ENCODE measurements at regions not wholly inside any gene's neighbourhood (a gene's known extent, or its start where the extent isn't known, plus 50 kb on each side); places are given as distances from the start of the nearest gene placed in this dataset.

DNA sequence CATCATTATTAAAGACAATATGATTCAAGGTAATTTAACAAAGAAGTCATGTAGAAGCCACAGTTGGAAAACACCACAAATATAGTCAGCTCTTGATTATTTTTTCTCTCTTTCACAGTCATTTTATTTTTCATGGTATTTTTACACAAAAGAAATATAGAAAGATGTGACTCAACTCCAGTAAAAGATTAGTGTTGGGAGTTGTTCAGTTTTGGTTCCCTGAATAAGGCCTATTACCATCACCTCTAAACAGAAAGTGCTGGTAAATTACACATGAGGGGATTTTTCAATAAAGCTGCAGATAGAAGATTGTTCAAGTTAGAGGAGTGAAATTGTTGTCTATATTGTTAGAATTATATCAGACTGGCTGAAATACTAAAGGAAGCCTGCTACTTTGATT is 107.0 kb downstream of the DDIT4L start:
- DNase-seq, result no peak

DNA sequence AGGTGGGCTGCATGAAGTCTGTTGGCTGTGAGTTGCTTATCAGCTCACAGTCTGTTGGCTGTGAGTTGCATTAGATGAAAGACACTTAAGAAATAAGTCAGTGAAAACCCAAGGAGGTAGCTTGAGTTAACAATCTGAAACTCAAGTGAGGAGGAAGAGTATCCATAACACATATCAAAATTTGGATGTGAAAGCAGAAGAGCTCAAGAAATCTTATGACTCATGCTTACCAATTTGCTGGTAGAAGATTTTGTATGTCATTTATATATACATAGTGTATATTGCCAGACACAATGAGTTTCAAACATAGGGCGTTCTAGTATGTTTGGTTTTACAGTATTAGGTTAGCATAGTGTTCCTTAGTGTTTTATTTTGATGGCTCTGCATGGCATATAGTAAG is 107.4 kb downstream of the DDIT4L start:
- DNase-seq, result no peak

DNA sequence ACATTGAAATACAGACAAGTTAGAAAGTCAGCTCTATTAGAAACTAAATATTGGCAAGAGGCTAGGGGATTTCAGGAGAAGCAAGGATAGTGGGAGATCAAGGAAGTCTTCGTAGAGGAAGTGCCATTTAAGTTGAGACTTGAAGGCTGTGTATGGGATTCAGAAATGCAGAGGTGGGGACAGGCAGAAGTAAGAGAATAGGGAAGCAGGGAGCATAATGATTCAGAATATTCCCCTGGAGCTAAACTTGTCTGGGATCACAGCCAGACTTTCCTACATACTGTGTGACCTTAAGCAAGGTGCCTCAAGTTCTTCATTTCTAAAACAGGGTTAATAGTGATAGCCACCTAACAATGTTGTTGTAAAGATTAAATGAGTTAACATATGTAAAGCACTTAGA is 108.8 kb downstream of the DDIT4L start:
- no peak for DNase-seq

DNA sequence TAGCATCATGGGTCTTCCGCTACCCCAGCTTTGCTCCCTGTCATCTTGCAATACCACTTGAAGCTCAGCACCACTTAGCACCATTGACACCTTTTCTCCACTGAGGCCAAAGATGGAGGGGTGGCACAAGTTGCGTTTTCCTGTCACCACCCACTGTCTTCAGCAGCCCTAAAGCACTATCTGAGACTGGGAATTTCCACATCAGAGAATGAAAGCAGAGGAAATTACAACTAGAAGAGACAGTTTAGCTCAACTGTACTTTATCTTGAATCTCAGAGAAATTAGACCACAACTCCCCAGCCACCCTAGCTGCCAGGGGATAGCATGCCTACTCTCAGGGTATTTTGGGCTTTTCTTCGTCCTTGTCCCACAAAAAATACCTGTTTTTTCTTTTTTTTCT is 111.0 kb downstream of the DDIT4L start:
- DNase-seq, result no peak

DNA sequence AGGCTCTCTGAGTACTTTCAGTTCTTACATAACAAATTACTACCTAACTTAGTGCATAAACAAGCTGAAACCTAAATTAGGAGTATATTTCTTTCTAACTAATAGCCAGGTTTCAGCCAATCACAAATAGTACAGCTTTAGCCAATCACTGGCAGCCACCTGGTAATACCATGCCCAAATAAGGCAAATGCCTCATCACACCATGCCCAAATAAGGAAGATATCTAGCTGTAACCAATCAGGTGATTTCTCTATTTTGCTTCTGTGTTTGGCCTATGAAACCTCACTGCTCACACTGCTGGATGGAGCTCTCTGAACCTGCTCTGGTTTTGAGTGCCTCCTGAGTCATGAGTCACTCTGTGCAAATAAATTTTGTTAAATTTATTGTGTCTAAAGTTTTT is 113.5 kb downstream of the DDIT4L start:
- DNase-seq, result no peak

DNA sequence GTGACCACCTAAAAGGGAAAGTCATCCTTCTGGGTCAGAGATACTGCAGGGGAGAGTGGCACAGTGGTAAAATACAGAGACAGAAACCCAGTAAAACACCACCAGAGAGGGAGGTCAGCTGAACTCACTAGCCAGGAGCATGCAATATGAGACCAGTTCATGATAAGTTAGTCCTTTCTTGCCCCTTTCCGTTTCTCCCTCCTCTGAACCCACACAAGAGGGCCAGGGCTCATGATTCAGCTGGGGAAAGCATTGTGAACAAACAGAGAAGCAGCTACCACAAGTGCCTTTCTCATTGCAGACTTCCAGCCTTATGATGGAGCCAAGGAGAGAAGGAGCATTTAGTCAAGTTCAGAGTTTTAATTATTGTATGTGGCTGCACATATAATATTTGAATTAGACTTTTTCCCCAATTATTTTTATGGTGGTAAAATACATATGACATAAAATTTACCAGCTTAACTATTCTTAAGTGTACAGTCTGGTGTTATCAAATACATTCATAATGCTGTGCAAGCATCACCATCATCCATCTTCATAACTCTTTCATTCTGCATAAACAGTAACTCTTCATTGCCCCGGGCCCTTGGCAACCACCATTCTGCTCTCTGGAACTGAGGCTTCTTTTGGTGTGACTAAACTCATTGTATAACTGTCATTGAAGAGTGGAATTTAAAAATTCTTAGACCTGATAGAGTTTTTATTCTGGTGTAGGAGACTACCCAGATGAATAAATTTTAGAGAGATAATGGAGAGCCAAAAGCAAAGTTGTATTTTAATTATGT is 114.6 kb downstream of the DDIT4L start:
- no peak for DNase-seq

DNA sequence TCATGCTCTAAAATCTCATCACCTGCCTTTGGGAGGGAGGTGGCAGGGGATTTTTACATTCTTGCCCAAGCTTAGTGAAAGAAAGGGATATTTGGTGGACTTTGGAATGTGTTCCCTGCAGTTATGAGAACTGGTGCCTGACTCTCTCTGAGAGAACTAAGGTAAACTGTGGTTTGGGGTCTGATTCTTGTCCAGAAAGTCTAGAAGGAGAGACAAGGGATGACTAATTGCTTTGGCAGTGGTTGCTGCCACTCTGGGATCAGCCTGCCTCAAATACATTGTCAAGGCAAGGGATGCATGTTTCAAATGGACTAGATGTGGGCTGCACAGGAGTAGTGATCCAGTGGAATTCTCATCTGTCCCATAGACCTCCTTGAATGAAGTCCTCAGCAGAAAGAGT is 115.2 kb downstream of the DDIT4L start:
- DNase-seq, result no peak

DNA sequence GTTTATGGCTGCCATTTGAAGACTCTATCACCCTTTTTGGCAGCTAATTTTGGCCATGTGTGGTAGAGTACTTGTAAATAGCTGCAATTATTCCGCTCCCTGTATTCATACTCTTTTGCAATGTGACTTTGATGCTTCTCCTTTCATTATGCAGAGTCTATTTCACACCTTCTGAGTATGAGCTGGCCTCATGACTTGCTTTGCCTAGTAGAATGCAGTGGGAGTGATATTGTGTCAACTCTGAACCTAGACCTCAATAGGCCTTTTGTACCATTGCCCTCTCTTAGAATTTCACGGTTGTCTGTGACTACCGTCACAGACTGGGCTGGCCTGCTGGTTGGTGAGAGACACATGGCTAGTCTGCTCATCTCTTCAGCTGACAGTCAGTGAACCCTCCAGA is 118.8 kb downstream of the DDIT4L start:
- no peak for DNase-seq

DNA sequence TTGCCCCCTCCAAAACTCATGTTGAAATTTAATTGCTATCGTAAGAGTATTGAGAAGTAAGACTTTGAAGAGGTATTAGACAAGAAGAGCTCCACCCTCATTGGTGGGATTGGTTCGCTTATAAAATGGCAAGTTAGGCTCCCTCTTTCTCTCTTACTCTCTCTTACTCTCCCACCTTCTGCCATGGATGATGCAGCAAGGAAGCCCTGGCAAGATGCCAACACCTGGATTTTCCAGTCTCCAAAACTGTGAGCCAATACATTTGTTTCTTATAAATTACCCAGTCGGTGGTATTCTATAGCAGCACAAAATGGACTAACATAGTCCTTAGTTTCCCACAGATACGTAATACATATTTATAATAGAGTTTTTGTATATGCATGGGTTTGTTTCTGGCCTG is 119.4 kb downstream of the DDIT4L start:
- DNase-seq, result no peak

DNA sequence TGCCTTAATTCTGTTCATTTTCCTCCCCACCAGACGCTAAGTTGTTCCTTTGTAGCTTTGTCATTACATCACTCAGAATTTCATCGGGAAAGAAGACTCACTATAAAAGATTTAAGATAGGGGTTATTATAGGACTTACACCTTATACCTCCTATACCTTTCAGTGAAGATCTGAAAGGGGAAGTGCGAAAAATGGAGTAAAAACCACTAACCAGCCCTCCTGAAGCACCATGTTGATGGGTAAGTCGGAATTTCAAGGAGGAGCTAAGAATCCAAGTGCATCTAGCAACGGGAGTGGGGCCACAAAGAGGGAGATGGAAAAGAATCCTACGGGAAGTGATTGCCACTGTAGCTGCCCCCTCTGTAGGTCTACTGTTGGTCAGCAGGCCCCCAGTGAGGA is 119.1 kb upstream of the H2AZ1 start:
- no peak for DNase-seq

DNA sequence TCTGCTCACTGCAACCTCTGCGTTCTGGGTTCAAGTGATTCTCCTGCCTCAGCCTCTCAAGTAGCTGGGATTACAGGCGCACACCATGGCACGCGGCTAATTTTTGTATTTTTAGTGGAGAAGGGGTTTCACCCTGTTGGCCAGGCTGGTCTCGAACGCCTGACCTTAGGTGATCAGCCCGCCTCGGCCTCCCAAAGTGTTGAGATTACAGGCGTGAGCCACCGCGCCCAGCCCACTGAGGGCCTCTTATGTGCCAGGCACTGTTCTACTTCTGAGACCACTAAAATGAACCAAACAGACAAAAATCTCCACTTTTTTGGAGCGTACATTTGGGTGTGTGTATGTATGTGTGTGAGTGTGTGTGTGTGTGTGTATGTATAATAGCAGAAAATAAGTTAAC is 117.2 kb upstream of the H2AZ1 start:
- DNase-seq, result no peak

DNA sequence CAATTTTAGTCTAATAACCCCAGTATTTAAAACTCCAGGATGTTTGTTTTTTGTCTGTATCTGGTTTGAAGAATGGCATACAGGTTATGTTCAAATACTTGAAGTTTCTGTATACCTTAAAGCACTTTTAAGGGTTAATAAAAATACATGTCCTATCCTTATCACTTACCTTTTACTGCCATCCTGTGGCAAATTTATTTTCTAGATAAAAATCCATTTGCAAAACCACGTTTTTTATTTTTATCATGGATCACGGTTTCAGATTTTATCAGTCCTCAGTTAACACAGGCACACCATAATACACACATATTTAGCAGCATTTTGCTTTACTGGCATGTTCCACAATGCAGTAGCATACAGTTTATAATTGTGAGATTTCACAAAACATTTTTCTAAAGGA is 113.3 kb upstream of the H2AZ1 start:
- DNase-seq, result no peak

DNA sequence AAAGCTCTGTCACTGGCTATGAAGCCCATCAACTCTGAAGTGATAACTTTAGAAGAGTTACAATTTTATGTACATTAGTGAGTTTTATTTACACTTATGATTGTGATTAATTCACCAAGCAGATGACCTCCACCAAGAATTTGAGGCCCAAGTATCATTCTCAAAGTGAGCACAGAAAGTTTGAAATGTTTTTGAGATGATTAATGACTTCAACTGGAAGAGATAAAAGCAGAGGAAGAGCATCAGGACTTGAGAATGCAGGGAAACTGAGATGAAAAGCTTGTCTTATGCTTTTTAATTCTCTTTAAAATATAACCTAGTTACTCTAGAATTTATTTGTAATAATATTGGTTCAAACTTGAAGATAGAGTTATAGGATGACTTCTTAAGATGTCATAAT is 112.8 kb upstream of the H2AZ1 start:
- no peak for DNase-seq

DNA sequence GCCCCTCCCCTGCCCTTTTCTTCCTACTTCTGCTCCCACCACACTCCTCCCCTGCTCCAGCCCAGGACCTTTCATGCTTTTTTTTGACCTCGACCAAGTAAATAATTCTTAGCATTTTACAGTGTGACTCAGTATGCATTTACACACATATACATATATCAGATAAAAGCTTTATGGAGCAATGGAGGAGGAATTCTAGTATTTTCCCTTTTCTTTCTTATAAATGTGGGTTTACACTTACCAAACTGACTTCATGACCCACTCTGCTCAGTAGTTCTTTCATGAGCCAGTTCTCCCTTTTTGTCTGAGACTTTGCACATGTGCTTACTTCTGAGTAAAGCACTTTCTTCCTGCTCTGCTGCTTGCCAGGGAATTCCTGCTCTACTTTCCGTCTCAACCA is 111.8 kb upstream of the H2AZ1 start:
- no peak for DNase-seq

DNA sequence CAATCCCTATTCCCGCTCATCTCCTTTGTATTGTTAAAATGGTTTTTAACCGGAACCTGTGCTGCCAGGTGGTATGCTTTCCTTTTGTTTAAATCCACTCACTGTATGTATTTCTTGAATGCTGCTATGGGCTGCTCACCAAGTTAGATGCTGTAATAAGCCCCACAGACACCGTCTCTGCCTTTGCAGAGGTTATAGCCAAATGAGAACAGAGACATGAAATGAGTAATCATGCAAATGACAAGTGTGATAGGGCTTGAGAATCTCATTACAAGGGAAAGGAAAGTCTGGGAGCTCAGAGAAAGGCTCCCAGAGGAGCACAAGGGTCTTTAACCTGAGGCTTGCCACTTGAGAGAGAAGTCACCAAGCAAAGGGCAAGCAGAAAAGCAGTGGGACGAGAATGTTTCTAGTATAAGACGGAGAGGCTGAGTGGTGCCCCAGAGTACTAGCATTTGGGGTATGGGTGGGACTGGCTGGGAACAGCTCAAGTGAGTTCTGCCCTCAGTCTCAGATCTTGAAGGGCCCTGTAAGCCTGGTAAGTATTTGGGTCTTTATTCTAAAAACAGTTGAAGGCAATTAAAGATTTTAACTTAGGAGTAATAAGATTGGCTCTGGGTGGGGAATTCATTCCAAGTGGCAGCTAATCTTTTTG is 110.8 kb upstream of the H2AZ1 start:
- DNase-seq, result no peak

DNA sequence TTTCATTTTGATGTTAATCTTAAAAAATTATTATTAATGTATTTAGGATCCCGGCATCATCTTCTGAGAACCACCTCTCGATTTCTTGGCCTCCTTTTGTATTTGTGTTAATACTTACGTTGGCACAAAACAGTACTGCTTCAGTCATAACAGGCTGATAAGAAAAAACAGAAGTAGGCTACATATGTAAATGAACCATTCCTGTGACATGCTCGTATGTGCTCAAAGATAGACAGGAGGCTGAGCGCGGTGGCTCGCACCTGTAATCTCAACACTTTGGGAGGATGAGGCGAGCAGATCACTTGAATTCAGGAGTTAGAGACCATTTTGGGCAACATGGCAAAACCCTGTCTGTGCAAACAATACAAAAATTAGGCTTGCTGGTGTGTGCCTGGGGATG is 109.4 kb upstream of the H2AZ1 start:
- no peak for DNase-seq

DNA sequence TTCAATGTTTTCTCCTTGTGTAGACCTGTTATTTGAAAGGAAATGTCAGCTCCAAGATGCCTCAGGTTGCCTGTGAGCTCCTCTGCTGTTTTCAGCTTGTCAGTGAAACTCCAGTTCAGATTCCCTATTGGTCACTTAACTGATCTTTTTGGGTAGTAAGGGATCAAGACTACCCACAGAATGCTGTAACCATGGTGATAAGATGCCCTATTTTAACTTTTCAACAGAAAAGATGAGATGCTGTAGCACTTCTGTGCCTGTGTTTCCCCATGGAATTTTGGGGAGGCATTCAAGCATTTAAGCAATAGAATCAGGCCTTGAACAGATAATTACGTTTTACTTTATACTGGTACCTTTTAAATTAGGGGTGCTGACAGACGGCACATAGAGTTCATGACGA is 106.6 kb upstream of the H2AZ1 start:
- no peak for DNase-seq

DNA sequence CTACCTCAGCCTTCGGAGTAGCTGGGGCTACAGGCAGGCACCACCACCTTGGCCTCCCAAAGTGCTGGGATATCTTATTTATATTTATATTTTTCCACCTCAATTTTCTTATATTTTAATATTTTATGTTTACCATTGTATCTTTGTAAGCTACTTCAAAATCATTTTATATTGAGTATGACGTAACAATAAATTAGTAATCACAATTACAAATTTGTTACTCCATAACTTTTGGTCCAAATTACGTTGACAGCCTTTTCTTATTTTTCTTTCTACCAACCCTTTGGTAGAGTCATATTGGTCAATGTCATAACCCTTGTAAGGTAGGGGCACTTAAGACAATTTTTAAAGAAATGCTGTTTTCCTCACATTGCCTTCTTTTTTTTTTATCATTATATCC is 104.0 kb upstream of the H2AZ1 start:
- DNase-seq, result no peak

DNA sequence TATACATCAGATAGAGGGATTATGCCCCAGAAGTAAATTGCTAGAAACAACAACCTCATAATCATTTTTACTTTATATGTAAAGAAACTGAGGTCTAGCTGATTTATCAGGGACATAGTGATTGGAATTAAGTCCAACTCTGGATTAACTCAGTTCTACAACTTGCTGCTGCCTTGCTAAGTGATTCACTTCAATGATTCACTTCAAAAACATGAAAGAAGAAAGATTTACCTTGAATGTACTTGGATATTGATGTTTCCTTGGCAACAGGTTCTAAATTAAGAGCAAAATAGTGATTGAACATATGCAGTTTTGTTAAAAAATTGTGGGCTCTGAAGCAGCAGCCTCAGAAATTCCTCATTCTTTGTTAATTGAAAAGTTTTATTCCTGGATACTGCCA is 99.8 kb upstream of the H2AZ1 start:
- DNase-seq, result no peak

DNA sequence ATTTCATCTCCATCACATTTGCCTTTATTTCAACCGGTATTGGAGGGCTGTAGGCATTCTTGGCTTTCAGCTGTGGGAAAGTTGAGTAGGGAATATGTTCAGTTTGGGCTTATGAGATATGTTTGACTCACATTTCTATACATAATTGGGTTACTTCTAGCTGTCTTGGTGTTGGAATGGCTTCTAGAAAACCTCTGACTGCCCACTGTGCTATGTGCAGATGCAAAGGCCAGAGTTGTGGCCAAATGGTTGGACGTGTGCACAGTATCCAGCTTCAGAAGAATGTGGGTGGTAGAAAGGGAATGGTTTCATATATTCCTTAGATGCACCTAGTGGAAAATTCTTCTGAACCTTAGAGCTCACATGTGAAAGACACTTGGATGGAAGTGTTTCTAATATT is 92.6 kb upstream of the H2AZ1 start:
- no peak for DNase-seq

DNA sequence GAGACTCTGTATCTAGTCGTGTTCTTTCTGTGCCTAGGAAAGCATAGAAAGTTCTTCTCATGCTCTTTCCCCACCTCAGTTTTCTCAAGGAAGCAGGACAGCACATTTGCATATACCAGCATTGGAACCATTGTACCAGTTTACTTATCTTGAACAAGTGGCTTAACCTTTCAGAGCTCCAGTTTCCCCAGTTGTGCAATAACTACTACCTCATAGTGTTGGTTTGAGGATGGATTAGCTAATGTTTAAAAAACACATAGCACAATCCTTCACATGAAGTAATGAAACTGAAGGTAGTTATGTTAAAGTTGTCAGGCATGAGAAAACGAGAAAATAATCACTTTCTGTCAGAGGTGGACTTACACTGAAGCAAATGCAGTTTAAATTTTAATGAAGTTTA is 92.2 kb upstream of the H2AZ1 start:
- DNase-seq, result no peak

DNA sequence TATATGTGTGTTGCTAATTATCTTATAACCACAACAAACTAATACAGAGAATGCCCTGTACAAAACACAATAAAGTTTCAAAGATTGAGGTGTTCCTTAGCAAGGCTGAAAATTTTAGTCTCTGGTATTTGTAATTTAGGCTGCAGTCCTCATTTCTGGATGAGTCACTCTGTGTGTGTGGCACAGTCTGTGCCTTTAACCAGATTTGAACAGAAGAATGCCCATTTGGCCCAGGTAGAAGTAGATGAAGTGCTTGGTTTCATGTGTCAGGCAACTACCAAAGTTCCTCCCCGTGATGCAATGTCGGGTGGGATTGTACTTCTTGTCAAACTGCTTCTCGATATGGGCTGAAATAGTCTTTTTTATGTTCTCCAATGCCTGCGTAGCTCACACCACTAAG is 91.6 kb upstream of the H2AZ1 start:
- no peak for DNase-seq

DNA sequence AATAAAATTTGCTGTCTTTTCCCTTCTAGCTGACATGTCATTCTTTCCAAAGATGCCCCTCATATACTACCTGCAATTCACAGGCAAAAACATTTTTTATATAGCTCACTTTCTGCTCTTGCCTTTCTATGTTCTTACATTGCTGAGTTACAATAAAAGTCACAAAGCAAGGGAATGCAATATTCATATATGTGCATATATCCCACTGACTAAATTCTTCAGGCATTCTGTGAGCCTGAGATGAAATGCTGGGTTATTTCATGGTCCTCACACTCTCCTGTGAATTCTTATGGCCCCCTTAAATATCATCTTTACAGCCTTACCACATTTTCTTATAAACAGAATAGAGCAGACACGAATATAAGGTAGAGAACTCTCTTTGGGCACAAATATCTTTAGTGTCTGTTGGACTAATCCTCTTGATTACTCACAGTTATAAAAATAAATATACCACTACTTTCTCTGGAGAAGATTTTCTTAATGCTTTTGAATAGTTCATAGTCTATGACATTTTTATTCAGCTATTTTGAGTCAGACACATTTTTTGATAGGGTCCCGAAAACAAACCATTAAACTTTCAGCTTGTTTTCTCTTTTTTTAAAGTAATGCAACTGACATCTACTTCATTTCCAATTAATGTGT is 84.1 kb upstream of the H2AZ1 start:
- DNase-seq, result no peak

DNA sequence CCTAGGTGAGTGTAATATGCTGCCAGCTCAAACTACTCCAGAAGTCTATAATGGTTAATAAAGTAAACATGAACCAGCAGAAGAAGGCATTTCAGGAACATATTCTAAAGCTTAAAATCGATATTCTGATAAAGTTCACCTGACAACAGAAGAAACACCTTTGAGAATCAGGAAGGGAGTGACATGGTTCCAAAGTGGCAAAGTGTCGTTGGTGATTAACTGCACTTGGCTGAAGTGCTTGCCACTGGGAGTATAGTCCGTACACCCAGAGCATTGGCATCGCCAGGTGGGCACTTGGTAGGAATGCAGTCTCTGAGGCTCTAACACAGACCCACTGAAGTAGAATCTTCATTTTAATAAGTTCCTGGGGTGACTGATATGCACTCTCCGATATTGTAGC is 76.0 kb upstream of the H2AZ1 start:
- no peak for DNase-seq

DNA sequence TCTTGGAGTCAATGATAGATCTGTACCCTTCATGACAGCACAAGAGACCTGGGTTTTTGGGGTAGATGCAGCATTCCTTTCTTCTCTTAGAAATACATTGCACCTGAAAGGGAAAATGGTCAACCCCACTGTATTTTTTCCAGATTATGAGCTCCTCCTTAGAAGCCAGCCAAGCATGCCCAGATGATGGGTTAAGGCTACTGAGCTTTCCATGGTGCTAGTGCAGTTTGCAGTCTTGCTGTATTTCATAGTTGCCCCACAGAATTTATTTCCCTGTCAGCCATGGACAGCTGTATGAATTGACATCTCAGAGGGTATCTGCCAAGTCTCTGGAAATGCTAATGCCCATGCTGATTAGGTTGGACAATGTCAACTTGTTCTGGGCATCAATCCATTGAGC is 73.7 kb upstream of the H2AZ1 start:
- DNase-seq, result no peak
